ENCODE measurements at regions not wholly inside any gene's neighbourhood (a gene's known extent, or its start where the extent isn't known, plus 50 kb on each side); places are given as distances from the start of the nearest gene placed in this dataset.

DNA sequence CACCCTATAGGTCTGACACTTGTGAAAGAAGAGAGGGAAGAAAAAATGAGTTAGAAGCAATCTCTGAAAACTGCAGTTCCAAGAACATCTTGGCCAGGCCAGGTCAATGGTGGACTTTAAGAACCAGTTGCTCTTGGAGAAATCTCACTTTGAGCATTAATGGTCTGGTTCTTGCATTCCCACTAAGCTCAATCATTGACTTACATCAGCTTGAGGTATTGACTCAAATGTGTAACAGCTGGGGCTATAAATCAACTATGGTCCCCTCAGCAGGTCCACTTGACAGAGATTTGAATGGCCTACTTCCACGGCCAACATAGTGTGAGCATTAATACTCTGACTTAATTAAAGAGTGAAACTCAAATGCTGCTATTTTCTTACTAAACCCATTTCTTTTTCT lies 357.8 kb upstream of the RGMB start:
- no TSS peak for BruUV-seq (replicated peaks)
- Histone ChIP-seq H3K9me3 (ENCODE audit: control insufficient read depth, insufficient read depth, low read depth, low read length) (no peaks in the 10 kb centered on the region), H3K36me3 (ENCODE audit: control insufficient read depth, insufficient read depth, low read length) (no peaks in the 10 kb centered on the region; the same call in 1 of the 2 replicates), H3K27ac (ENCODE audit: low read length) (no peak overlapping the region), H3K4me1 (ENCODE audit: control insufficient read depth, insufficient read depth, low read length) (no peaks in the 10 kb centered on the region), H3K27me3 (ENCODE audit: control insufficient read depth, insufficient read depth, low read length) (no peaks in the 10 kb centered on the region), H3K4me3 (ENCODE audit: low read depth in 2 of 2, low read length in 2 of 2) (no peak overlapping the region)
- DNase-seq (ENCODE audit: low read depth, low spot score): no peak
- TF ChIP-seq SIN3A (IDR thresholded peaks at IDR 0.05; ENCODE audit: borderline replicate concordance, insufficient read depth, low read depth, low read length) (no peak), CTCF (IDR thresholded peaks at IDR 0.05) (no peak), REST (IDR thresholded peaks at IDR 0.05; ENCODE audit: insufficient read depth in 1 of 2, low read depth in 2 of 2, low read length in 1 of 2) (no peak), POLR2AphosphoS5 (IDR thresholded peaks at IDR 0.05; ENCODE audit: low read depth, low read length) (no peak), TCF7L2 (IDR thresholded peaks at IDR 0.05; ENCODE audit: low read depth, low read length) (no peak)
- POLR2A ChIA-PET: no interaction called here
- no peak for ATAC-seq
- CTCF ChIA-PET: no interaction called here
- intact Hi-C loops (cut with micrococcal nuclease; ENCODE audit: unreplicated experiment) (no loop called here), in situ Hi-C loops (cut with HindIII; ENCODE audit: low pct_unique_long_range_greater_than_20kb, low sequenced_read_pairs) (no loop called here)

DNA sequence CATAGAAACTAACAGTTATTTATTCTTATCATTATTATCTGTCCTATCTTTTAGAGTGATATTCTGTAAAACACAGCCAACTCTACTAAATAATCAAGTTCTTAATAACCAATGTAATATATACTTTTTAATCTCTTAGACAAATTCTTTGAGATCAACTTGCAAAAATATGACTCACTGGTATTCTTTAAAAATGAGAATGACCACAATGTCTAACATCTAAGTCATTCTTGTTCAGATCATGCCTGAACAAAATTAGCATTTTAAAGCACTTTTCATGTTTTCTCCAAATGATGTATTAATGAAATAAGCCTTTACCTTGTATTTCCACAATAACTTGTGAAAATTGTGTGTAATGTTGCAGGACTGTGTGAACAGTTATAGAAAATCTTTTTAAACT lies 356.9 kb upstream of the RGMB start:
- H3K4me1 ChIP-seq (ENCODE audit: control insufficient read depth, insufficient read depth, low read length): no peaks in the 10 kb centered on the region
- intact Hi-C loops (cut with micrococcal nuclease; ENCODE audit: unreplicated experiment) (no loop called here), in situ Hi-C loops (cut with HindIII; ENCODE audit: low pct_unique_long_range_greater_than_20kb, low sequenced_read_pairs) (no loop called here)
- TF ChIP-seq CTCF (IDR thresholded peaks at IDR 0.05) (no peak), POLR2AphosphoS5 (IDR thresholded peaks at IDR 0.05; ENCODE audit: low read depth, low read length) (no peak), SIN3A (IDR thresholded peaks at IDR 0.05; ENCODE audit: borderline replicate concordance, insufficient read depth, low read depth, low read length) (no peak), TCF7L2 (IDR thresholded peaks at IDR 0.05; ENCODE audit: low read depth, low read length) (no peak), REST (IDR thresholded peaks at IDR 0.05; ENCODE audit: insufficient read depth in 1 of 2, low read depth in 2 of 2, low read length in 1 of 2) (no peak)
- ATAC-seq (no peak), DNase-seq (ENCODE audit: low read depth, low spot score) (no peak)
- H3K27me3 ChIP-seq (ENCODE audit: control insufficient read depth, insufficient read depth, low read length): no peaks in the 10 kb centered on the region
- ChIA-PET CTCF (no interaction called here), POLR2A (no interaction called here)
- H3K4me3 ChIP-seq (ENCODE audit: low read depth in 2 of 2, low read length in 2 of 2): no peak overlapping the region
- no peak overlapping the region for H3K27ac ChIP-seq (ENCODE audit: low read length)
- no peaks in the 10 kb centered on the region; the same call in 1 of the 2 replicates for H3K36me3 ChIP-seq (ENCODE audit: control insufficient read depth, insufficient read depth, low read length)
- no peaks in the 10 kb centered on the region for H3K9me3 ChIP-seq (ENCODE audit: control insufficient read depth, insufficient read depth, low read depth, low read length)
- BruUV-seq (replicated peaks): no TSS peak
